ENCODE measurements at regions not wholly inside any gene's neighbourhood (a gene's known extent, or its start where the extent isn't known, plus 50 kb on each side); places are given as distances from the start of the nearest gene placed in this dataset.

- no peak overlapping the region for H3K27ac ChIP-seq (ENCODE audit: control insufficient read depth, insufficient read depth)
- H3K79me2 ChIP-seq (ENCODE audit: control insufficient read depth, insufficient read depth, low read length), result no peaks in the 10 kb centered on the region
- H3K36me3 ChIP-seq (ENCODE audit: control insufficient read depth in 2 of 2, insufficient read depth in 2 of 2, low read length in 1 of 2), result no peaks in the 10 kb centered on the region
- no TSS peak for BruUV-seq (replicated peaks)
- POLR2A ChIA-PET, result no interaction called here
- in situ Hi-C loops (cut with MboI) (no loop called here), intact Hi-C loops (cut with micrococcal nuclease; ENCODE audit: unreplicated experiment) (no loop called here)
- RAD21 ChIA-PET (ENCODE audit: unreplicated experiment), result no interaction called here
- H3K9me3 ChIP-seq (replicated peaks; ENCODE audit: control insufficient read depth, insufficient read depth, low read length), result no peaks in the 10 kb centered on the region
- no peak for DNase-seq (ENCODE audit: low read depth, low spot score)
- TF ChIP-seq ZBTB40 (IDR thresholded peaks at IDR 0.05; ENCODE audit: borderline replicate concordance) (no peak), RFX5 (IDR thresholded peaks at IDR 0.05; ENCODE audit: low read depth, low read length) (no peak), USF2 (IDR thresholded peaks at IDR 0.05; ENCODE audit: borderline replicate concordance, low read depth, low read length) (no peak), JUNB (IDR thresholded peaks at IDR 0.05) (no peak), BHLHE40 (IDR thresholded peaks at IDR 0.05; ENCODE audit: borderline replicate concordance in 1 of 2, low read depth in 2 of 2, low read length in 1 of 2) (no peak), RELA (IDR thresholded peaks at IDR 0.05; ENCODE audit: borderline replicate concordance, partially characterized antibody) (no peak), POLR2A (IDR thresholded peaks at IDR 0.05; ENCODE audit: low read depth, low read length) (no peak), BRCA1 (IDR thresholded peaks at IDR 0.05; ENCODE audit: low read depth, low read length) (no peak), HDAC6 (IDR thresholded peaks at IDR 0.05; ENCODE audit: unreplicated experiment) (no peak), LARP7 (IDR thresholded peaks at IDR 0.05) (no peak), TAF1 (IDR thresholded peaks at IDR 0.05; ENCODE audit: borderline replicate concordance, low read depth, low read length) (no peak), GABPA (IDR thresholded peaks at IDR 0.05; ENCODE audit: low read depth) (no peak), CREM (IDR thresholded peaks at IDR 0.05; ENCODE audit: low read depth) (no peak), ZNF207 (IDR thresholded peaks at IDR 0.05; ENCODE audit: borderline replicate concordance) (no peak), SIN3A (IDR thresholded peaks at IDR 0.05; ENCODE audit: low read depth, low read length) (no peak), CEBPB (IDR thresholded peaks at IDR 0.05; ENCODE audit: borderline replicate concordance in 1 of 2, low read depth in 2 of 2, low read length in 2 of 2) (no peak), EGR1 (IDR thresholded peaks at IDR 0.05; ENCODE audit: borderline replicate concordance in 1 of 2, low read depth in 2 of 2, low read length in 2 of 2) (no peak), HDGF (IDR thresholded peaks at IDR 0.05) (no peak)
- TF ChIP-seq, protein P1, sequence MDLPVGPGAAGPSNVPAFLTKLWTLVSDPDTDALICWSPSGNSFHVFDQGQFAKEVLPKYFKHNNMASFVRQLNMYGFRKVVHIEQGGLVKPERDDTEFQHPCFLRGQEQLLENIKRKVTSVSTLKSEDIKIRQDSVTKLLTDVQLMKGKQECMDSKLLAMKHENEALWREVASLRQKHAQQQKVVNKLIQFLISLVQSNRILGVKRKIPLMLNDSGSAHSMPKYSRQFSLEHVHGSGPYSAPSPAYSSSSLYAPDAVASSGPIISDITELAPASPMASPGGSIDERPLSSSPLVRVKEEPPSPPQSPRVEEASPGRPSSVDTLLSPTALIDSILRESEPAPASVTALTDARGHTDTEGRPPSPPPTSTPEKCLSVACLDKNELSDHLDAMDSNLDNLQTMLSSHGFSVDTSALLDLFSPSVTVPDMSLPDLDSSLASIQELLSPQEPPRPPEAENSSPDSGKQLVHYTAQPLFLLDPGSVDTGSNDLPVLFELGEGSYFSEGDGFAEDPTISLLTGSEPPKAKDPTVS (IDR thresholded peaks at IDR 0.05; ENCODE audit: low read depth, low read length), result no peak
- H3K4me2 ChIP-seq (ENCODE audit: control insufficient read depth, insufficient read depth), result no peak overlapping the region
- SMC1A ChIA-PET (ENCODE audit: uncharacterized antibody, unreplicated experiment), result no interaction called here
- H3K4me1 ChIP-seq (ENCODE audit: control insufficient read depth, insufficient read depth, low read length), result no peaks in the 10 kb centered on the region
- no peak overlapping the region for H3K4me3 ChIP-seq
- no peak for FAIRE-seq
- no peak for ATAC-seq
- CTCF ChIA-PET, result no interaction called here
- H2AFZ ChIP-seq (ENCODE audit: control insufficient read depth, low read depth, low read length), result no peak overlapping the region
- WGBS (ENCODE audit: insufficient coverage, insufficient replicate concordance, low lambda C conversion rate, missing lambda C conversion rate), result 30% methylated on average over 3 of the region's 3 CpGs
- H4K20me1 ChIP-seq (ENCODE audit: control insufficient read depth, insufficient read depth), result no peaks in the 10 kb centered on the region
- no peak overlapping the region for H3K9ac ChIP-seq (ENCODE audit: control insufficient read depth, insufficient read depth, low read length)
- no peaks in the 10 kb centered on the region; a peak in 1 of 4 replicates for H3K27me3 ChIP-seq (replicated peaks in 1 of 2; ENCODE audit: control insufficient read depth in 2 of 2, insufficient read depth in 2 of 2, low read length in 1 of 2)
Measured at GRCh38 chr13:44312131-44312530, 61.5 kb upstream of the SERP2 start.

All from GM12878 (cell line).